Activated T-cell treated with anti-CD3 and anti-CD28 coated beads for 24 hours (primary cell): ENCODE measurements at regions not wholly inside any gene's neighbourhood (a gene's known extent, or its start where the extent isn't known, plus 50 kb on each side); places are given as distances from the start of the nearest gene placed in this dataset.
A peak's percentile ranks its signal among the peaks of the same experiment; 100 is the strongest.

Experiments used
- DNase-seq: peaks from one replicate; pipeline ENCODE4 v3.0.0-alpha.2; 2020; ENCODE audit warnings: low read depth

DNA sequence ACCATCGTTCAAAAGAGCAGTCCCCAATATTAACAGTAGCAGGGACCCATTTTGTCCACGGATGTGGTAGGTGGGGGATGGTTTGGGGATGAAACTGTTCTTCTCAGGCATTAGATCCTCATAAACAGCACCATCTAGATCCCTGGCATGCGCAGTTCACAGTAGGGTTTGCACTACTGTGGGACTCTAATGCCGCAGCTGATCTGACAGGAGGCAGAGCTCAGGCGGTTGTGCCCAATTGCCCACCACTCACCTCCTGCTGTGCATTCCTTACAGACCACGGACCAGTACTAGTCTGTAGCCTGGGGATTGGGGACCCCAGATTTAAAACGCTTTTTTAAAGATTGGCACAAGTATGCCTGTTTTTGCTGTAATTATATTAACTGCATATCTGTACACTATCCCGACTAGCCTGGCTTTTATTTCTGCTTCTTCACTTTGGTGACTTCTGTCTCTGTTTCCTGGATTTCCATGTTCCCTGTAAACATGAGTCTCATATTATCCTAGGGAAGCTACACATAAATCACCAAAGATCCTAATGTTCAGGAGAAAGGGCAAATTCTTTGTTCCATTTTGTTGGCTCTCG, 163.3 kb upstream of the AKR1E2 start:
- no peak for DNase-seq

- no peak for DNase-seq
These were observed 164.3 kb upstream of the AKR1E2 start for GRCh38 chr10:4661511-4662255.

GRCh38 chr10:4658777-4659176, 167.2 kb upstream of the AKR1E2 start:
- no peak for DNase-seq

- peak; percentile 24 for DNase-seq
These were observed 169.3 kb upstream of the AKR1E2 start for GRCh38 chr10:4656576-4657194.

DNA sequence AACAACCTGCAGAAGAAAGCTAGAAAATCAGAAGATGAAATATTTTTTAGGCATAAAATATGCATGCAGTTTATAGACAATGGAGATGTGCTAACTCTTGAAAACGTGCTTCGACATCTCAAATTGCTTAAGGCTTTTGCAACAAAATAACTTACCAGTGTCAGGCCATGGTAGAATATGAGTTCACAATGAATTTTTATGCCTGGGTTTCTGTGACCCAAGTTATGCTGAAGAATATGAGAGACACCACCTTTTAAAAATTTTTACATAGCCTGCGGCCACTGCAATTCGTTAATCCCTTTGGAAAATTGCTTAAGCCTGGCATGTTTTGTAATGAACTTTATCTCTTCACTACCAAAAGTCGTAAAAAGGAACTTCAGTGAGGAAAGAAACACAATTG, 170.1 kb upstream of the AKR1E2 start:
- DNase-seq, result no peak

DNA sequence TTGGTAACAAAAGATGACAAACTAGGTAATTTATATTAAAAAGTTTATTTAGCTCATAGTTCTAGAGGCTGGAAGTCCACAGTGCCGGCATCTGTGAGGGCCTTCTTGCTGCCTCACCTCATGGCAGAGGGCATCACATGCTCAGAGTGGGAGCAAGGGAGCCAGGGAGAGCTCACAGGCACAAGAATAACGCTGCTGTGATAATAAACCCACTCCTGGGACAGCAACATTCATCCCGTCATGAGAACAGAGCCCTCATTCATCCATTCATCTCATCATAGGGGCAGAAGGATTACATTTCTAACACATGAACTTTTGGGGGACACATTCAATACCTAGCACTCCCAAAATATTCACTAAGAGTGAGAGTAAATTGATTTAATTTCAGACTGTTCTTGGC, 170.6 kb upstream of the AKR1E2 start:
- no peak for DNase-seq

DNA sequence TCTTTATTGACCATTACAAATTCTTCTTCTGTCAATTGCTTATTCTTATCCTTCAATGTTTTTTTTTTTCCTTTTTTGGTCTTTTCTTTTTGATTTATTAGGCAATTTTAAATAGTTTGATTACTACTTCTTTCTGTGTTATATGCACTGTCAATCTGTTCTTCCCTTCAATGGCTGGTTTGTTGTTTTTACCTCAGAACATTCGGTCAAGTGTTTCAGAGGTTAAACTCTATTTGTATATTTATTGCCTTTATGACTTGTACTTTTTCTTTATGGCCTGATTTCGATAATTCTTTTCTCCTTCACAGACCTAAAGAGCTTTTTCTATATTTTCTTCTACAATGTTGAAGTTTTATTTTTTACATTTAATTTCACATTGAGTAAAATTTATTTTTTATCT, 171.5 kb upstream of the AKR1E2 start:
- DNase-seq, result no peak

- DNase-seq, result no peak
These were observed 172.8 kb upstream of the AKR1E2 start for GRCh38 chr10:4653160-4653559.

- peak; percentile 35 for DNase-seq
These were observed 173.6 kb upstream of the AKR1E2 start for GRCh38 chr10:4652111-4653010.

GRCh38 chr10:4651404-4652037, 174.5 kb upstream of the AKR1E2 start:
- peak; percentile 24 for DNase-seq

DNA sequence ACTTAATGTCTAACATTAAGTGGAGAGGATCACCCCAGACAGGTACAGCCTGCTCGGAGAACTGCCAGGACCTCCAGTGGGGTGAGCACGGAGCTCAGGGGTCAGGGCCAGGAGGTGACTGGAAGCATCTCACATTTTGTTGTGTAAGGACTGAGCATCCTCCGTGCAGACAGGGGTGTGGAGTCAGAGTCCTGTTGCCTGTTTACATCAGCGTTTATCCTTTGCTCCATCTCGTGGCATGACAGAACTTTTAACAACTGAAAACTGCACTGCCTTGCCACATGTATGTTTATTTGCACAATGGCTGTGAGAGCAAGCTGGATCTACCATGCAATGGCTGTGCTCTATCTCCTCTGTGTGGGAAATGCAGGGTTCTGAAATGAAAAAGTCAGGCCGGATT, 175.4 kb upstream of the AKR1E2 start:
- no peak for DNase-seq

DNA sequence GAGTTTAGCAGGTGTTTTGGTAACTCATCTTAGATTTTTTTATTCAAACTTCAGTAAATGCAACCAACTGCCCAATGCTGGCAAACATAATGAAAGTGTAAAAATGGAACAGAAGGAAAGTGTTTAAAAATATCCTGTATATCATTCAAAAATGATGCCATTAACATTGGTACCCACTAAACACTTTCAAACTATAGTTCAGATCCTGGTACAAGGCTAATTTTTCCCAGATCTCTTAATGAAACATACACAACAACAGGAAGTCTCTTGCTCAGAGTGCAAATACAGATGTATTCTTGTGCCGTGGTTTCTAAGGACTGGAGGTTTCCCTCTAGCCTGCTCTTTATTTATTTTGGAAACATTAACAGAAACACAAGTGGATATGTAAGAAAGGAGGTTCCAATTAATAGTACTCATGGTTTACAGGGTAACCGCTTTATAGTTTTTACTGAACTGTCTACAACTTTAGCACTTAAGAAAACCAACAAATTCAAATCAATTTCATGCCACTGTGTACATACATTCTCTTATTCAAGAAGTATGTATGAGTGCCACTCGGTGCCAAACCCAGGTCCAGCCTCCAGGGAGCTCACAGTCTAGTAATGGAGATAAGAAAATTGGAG, 176.0 kb upstream of the AKR1E2 start:
- no peak for DNase-seq

- no peak for DNase-seq
These were observed 176.5 kb upstream of the AKR1E2 start for GRCh38 chr10:4649471-4649870.

DNA sequence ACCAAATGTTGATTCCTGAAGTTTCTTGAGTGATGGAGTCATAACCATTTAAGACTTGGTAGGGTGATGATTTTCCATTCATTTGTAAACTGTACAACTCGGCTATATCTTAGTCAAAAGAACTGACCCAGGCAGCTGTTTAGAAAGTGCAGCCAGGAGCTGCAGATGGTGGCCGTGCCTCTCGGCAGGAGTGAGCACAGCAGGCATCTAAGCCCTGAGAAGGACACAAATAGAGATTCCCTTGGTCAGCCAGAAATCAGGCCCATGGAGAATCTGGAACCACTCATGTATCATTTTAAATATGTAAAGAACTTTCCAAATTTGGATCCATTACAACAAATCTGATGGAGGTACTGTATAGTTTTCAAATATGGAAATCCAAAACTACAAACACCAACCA, 177.0 kb upstream of the AKR1E2 start:
- no peak for DNase-seq

DNA sequence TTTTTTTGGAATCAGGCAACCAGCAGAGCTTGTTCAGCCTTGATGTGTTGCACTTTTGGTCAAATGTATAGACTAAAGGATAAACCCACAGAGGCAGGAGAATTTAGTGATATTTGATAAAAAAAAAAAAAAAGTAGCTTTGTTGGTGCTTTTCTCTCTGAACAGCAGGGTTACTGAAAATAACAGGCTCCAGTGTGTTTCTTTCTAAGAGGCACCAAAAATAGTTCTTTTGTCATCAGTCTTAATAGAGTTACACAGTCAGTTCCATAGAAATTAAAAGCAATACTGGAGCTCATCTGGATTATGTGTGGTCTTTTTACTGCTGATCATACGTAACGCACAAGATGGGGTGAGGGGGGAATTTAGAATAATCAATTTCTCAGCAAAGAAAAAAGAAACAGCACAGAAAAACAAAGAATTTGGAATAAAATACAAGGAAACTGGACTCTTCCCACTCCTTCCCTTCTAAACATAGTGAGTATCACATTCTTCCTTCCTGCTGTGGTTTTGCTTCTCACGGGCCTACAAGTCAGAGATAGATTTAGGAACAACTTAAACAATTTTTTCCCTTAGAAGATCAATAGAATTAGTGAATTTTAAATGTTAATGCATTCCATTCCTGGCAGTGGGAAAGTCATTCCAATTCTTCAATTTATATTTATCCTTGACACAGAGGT, 178.8 kb upstream of the AKR1E2 start:
- DNase-seq, result no peak

DNA sequence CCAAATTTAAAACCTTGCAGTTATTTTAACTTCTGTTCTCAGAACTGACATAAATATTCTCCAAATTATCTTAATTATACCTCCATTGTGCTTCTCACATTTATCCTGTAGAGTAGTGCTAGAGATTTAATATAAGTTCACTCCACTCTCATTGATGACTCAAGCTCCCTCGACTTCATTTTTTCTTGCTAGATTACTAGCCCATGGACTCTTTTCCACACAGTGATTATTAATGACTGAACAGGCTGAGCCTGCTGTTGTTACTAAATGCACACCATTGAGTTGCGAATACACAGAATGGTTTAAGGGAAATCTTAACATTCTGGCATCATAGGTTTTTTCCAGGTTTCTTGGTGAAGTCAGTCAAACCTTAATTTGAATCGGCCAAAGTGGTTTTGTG, 179.5 kb upstream of the AKR1E2 start:
- DNase-seq, result no peak

- DNase-seq, result no peak
These were observed 180.2 kb upstream of the AKR1E2 start for GRCh38 chr10:4645836-4646235.

- no peak for DNase-seq
These were observed 182.5 kb upstream of the AKR1E2 start for GRCh38 chr10:4643471-4643870.

DNA sequence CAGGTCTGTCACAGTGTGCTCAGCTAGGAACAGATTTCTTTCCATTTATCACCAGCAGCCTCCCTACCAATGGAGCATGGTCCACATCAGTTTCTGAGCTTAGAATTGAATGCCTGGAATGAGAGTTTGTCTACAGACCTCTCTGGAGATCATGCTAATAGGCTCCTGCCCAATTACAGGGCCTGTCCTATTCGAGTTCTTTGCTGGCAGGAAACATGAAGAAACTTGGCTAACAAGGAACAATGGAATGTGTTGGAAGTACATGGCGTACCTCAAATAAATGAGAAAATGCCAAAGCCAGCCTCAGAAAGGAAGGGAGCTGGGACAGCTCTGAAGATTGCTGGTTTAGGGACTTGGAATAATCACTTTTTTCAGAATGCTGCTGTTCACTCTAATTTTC, 186.0 kb upstream of the AKR1E2 start:
- no peak for DNase-seq

GRCh38 chr10:4638099-4638498, 187.9 kb upstream of the AKR1E2 start:
- no peak for DNase-seq

DNA sequence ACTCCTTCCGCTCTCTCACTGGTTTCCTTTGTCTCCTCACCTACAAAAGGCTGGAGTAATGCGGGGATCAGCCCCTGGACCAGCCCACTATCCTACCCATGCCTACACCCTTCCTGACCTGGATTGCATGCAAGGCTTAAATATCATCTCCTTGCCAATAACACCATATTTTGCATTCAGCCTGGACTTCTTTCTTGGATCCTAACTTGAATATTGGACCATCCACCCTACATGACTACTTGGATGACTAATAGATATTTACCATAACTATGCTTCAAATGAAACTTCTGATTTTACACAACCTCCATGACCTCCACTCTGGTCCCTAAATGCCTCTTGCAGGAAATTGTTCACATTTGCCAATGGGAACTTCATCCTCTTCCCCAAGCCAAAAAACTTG, 188.3 kb upstream of the AKR1E2 start:
- no peak for DNase-seq
